ENCODE measurements at regions not wholly inside any gene's neighbourhood (a gene's known extent, or its start where the extent isn't known, plus 50 kb on each side); places are given as distances from the start of the nearest gene placed in this dataset.

DNA sequence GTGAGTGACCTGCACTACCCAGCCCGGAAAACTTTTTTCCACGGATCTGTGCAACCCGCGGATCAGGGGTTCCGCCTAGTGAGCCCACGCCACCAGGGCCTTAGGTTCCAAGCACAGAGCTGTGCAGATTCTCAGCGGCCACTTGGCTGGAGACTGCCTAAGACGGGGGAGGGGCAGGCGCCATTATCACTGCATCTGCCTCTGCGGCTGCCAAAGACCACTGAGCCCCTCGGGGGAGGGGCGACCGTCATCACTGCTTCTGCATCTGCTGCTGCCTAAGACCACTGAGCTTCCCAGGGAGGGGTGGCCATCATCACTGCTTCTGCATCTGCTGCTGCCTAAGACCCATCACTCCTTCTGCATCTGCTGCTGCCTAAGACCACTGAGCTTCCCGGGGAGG, 460.2 kb downstream of the OCA2 start:
- H3K4me1 ChIP-seq = no peaks in the 10 kb centered on the region
- H3K4me3 ChIP-seq = no peak overlapping the region
- no peak overlapping the region for H3K27ac ChIP-seq
- H3K36me3 ChIP-seq = no peaks in the 10 kb centered on the region
- TF ChIP-seq, protein P1, sequence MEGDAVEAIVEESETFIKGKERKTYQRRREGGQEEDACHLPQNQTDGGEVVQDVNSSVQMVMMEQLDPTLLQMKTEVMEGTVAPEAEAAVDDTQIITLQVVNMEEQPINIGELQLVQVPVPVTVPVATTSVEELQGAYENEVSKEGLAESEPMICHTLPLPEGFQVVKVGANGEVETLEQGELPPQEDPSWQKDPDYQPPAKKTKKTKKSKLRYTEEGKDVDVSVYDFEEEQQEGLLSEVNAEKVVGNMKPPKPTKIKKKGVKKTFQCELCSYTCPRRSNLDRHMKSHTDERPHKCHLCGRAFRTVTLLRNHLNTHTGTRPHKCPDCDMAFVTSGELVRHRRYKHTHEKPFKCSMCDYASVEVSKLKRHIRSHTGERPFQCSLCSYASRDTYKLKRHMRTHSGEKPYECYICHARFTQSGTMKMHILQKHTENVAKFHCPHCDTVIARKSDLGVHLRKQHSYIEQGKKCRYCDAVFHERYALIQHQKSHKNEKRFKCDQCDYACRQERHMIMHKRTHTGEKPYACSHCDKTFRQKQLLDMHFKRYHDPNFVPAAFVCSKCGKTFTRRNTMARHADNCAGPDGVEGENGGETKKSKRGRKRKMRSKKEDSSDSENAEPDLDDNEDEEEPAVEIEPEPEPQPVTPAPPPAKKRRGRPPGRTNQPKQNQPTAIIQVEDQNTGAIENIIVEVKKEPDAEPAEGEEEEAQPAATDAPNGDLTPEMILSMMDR (IDR thresholded peaks at IDR 0.05) = no peak
- ATAC-seq = no peak
- intact Hi-C loops (cut with DNase I) = no loop called here
- no peak for DNase-seq
- H3K27me3 ChIP-seq (ENCODE audit: low read depth) = no peaks in the 10 kb centered on the region
- H3K9me3 ChIP-seq = peaks cover 11% of the 10 kb centered on the region

DNA sequence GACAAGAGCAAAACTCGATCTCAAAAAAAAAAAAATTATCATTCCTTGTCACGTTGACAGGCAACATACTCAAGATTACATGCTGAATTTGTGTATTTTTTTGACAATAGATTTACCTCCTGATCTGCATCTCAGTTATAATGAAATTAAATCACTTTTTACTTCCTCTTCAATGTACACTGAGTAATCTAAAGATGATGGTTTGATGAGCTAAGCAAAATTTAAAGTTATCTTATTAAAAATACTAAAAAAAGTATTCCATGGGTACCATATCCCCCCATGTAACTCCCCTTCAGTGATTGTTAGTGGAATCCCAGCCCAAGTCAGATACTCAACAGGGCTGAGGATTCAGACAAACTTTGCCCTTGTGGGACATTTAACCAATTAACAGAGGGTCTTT, 463.2 kb downstream of the OCA2 start:
- intact Hi-C loops (cut with DNase I) = no loop called here
- TF ChIP-seq, protein P1 (IDR thresholded peaks at IDR 0.05) = no peak
- DNase-seq = no peak

GRCh38 chr15:27628486-27628885, 470.6 kb downstream of the OCA2 start:
- Histone ChIP-seq H3K4me1 (no peaks in the 10 kb centered on the region), H3K27ac (no peak overlapping the region)
- intact Hi-C loops (cut with DNase I) = no loop called here

More for the DNA sequence above, 463.2 kb downstream of the OCA2 start:
- Histone ChIP-seq H3K4me3 (no peak overlapping the region), H3K27ac (no peak overlapping the region), H3K36me3 (no peaks in the 10 kb centered on the region), H3K4me1 (no peaks in the 10 kb centered on the region), H3K9me3 (peaks cover 6% of the 10 kb centered on the region), H3K27me3 (ENCODE audit: low read depth) (no peaks in the 10 kb centered on the region)
- ATAC-seq = no peak

GRCh38 chr15:27627623-27628022, 471.5 kb downstream of the OCA2 start:
- no peak overlapping the region for H3K4me3 ChIP-seq
- no peaks in the 10 kb centered on the region for H3K27me3 ChIP-seq (ENCODE audit: low read depth)
- H3K27ac ChIP-seq = no peak overlapping the region
- intact Hi-C loops (cut with DNase I) = no loop called here
- TF ChIP-seq, protein P1 (IDR thresholded peaks at IDR 0.05) = no peak
- no peaks in the 10 kb centered on the region for H3K36me3 ChIP-seq
- no peak for ATAC-seq
- H3K9me3 ChIP-seq = peaks cover 18% of the 10 kb centered on the region
- no peaks in the 10 kb centered on the region for H3K4me1 ChIP-seq
- DNase-seq = no peak

More at GRCh38 chr15:27628486-27628885, 470.6 kb downstream of the OCA2 start:
- Histone ChIP-seq H3K4me3 (no peak overlapping the region), H3K36me3 (no peaks in the 10 kb centered on the region), H3K27me3 (ENCODE audit: low read depth) (no peaks in the 10 kb centered on the region), H3K9me3 (peaks cover 18% of the 10 kb centered on the region)
- DNase-seq = no peak
- TF ChIP-seq, protein P1 (IDR thresholded peaks at IDR 0.05) = no peak
- no peak for ATAC-seq

- Histone ChIP-seq H3K4me1 (no peaks in the 10 kb centered on the region), H3K9me3 (peaks cover 18% of the 10 kb centered on the region), H3K36me3 (no peaks in the 10 kb centered on the region), H3K27me3 (ENCODE audit: low read depth) (no peaks in the 10 kb centered on the region), H3K27ac (no peak overlapping the region), H3K4me3 (no peak overlapping the region)
- intact Hi-C loops (cut with DNase I) = no loop called here
- no peak for DNase-seq
- TF ChIP-seq, protein P1 (IDR thresholded peaks at IDR 0.05) = no peak
- ATAC-seq = no peak
These were observed 475.4 kb downstream of the OCA2 start for GRCh38 chr15:27623560-27624305.
